ENCODE measurements at regions not wholly inside any gene's neighbourhood (a gene's known extent, or its start where the extent isn't known, plus 50 kb on each side); places are given as distances from the start of the nearest gene placed in this dataset.

DNA sequence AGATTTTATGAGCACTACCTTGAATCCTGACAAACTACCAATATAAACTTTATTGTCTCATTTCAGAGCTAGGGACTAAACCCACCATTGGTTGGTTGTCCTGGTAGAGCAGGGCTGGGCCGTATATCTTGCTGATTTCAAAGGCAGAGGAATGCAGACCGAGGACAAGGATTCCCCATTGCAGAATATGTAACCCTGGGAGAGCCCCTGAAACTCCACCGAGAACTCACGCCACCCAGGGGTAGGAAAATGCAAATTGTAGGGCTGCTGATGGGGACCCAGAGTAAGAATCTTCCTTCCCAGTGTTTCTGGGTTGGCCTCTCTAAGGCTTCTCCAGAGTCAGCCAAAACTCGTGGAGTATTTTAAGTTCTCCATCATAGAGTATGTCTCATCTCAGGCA, 235.3 kb downstream of the ABHD5 start:
- no peak for DNase-seq (ENCODE audit: low spot score)
- in situ Hi-C loops (cut with MboI; ENCODE audit: low pct_unique_long_range_greater_than_20kb, low sequenced_read_pairs, unreplicated experiment), result no loop called here
- TF ChIP-seq CTCF (IDR thresholded peaks at IDR 0.05; ENCODE audit: extremely low read depth, insufficient read depth, missing control alignments), result no peak

GRCh38 chr3:43932921-43933320, 242.2 kb downstream of the ABHD5 start:
- DNase-seq (ENCODE audit: low spot score), result no peak

GRCh38 chr3:43948013-43948412, 257.3 kb downstream of the ABHD5 start:
- in situ Hi-C loops (cut with MboI; ENCODE audit: low pct_unique_long_range_greater_than_20kb, low sequenced_read_pairs, unreplicated experiment), result no loop called here
- no peak for TF ChIP-seq CTCF (IDR thresholded peaks at IDR 0.05; ENCODE audit: extremely low read depth, insufficient read depth, missing control alignments)
- no peak for DNase-seq (ENCODE audit: low spot score)

More at GRCh38 chr3:43932921-43933320, 242.2 kb downstream of the ABHD5 start:
- in situ Hi-C loops (cut with MboI; ENCODE audit: low pct_unique_long_range_greater_than_20kb, low sequenced_read_pairs, unreplicated experiment), result no loop called here
- TF ChIP-seq CTCF (IDR thresholded peaks at IDR 0.05; ENCODE audit: extremely low read depth, insufficient read depth, missing control alignments), result no peak

- DNase-seq (ENCODE audit: low spot score), result no peak
- TF ChIP-seq CTCF (IDR thresholded peaks at IDR 0.05; ENCODE audit: extremely low read depth, insufficient read depth, missing control alignments), result no peak
- in situ Hi-C loops (cut with MboI; ENCODE audit: low pct_unique_long_range_greater_than_20kb, low sequenced_read_pairs, unreplicated experiment), result no loop called here
Observed at GRCh38 chr3:43949594-43949993, 258.9 kb downstream of the ABHD5 start.

DNA sequence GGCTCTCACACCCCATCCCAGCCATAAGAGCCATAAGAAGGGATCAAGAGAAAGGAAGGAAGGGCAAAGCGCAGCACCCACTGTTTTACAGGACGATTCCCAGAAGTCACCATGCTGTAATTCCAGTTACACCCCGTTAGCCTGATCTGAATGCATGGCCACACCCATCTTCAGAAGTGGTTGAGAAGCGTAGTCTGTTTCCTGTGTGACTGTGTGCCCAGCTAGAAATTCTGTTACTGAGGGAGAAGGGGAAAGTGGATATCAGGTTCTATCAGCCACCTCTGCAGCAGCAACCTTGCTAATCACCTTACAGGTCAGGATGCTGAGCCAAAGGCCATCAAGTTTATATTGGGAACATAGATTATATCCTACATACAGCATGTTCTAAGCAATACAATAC, 260.0 kb downstream of the ABHD5 start:
- no peak for DNase-seq (ENCODE audit: low spot score)
- no peak for TF ChIP-seq CTCF (IDR thresholded peaks at IDR 0.05; ENCODE audit: extremely low read depth, insufficient read depth, missing control alignments)
- in situ Hi-C loops (cut with MboI; ENCODE audit: low pct_unique_long_range_greater_than_20kb, low sequenced_read_pairs, unreplicated experiment), result no loop called here

GRCh38 chr3:43951813-43952212, 261.1 kb downstream of the ABHD5 start:
- DNase-seq (ENCODE audit: low spot score), result no peak
- in situ Hi-C loops (cut with MboI; ENCODE audit: low pct_unique_long_range_greater_than_20kb, low sequenced_read_pairs, unreplicated experiment), result no loop called here
- TF ChIP-seq CTCF (IDR thresholded peaks at IDR 0.05; ENCODE audit: extremely low read depth, insufficient read depth, missing control alignments), result no peak

GRCh38 chr3:43953380-43953779, 262.6 kb downstream of the ABHD5 start:
- no peak for DNase-seq (ENCODE audit: low spot score)
- no peak for TF ChIP-seq CTCF (IDR thresholded peaks at IDR 0.05; ENCODE audit: extremely low read depth, insufficient read depth, missing control alignments)
- in situ Hi-C loops (cut with MboI; ENCODE audit: low pct_unique_long_range_greater_than_20kb, low sequenced_read_pairs, unreplicated experiment), result no loop called here
